H9 (cell line): ENCODE measurements at regions not wholly inside any gene's neighbourhood (a gene's known extent, or its start where the extent isn't known, plus 50 kb on each side); places are given as distances from the start of the nearest gene placed in this dataset.

Source experiments
- DNase-seq: peaks from one replicate; pipeline ENCODE4 v3.0.0-alpha.2; 2017
- H2AFZ ChIP-seq: one replicate; pipeline ENCODE4 v1.6.1; 2013; ENCODE audit warnings: mild to moderate bottlenecking, low read length, control low read depth, moderate library complexity
- H2AK5ac ChIP-seq: 2 replicates; pipeline ENCODE4 v1.6.1; 2013; ENCODE audit warnings: low read length, control low read depth, mixed read lengths; ENCODE audit not compliant: insufficient read length
- H2BK120ac ChIP-seq: one replicate; pipeline ENCODE4 v1.6.1; 2013; ENCODE audit warnings: low read depth, mild to moderate bottlenecking, low read length, control low read depth, inconsistent platforms; ENCODE audit not compliant: poor library complexity, severe bottlenecking
- H2BK12ac ChIP-seq: 2 replicates; pipeline ENCODE4 v1.6.1; 2013; ENCODE audit warnings: low read length, control low read depth, mixed read lengths, low read depth; ENCODE audit not compliant: insufficient read length
- H2BK15ac ChIP-seq: 2 replicates; pipeline ENCODE4 v1.6.1; 2013; ENCODE audit warnings: low read depth, low read length, control low read depth
- H2BK20ac ChIP-seq: one replicate; pipeline ENCODE4 v1.6.1; 2013; ENCODE audit warnings: low read depth, mild to moderate bottlenecking, low read length, control low read depth, inconsistent platforms; ENCODE audit not compliant: poor library complexity, severe bottlenecking
- H2BK5ac ChIP-seq: 2 replicates; pipeline ENCODE4 v1.6.1; 2013; ENCODE audit warnings: low read length, control low read depth, mixed read lengths; ENCODE audit not compliant: insufficient read length
- H3K14ac ChIP-seq: 2 replicates; pipeline ENCODE4 v1.6.1; 2013; ENCODE audit warnings: low read length, control low read depth; ENCODE audit not compliant: insufficient read depth
- H3K18ac ChIP-seq: 2 replicates; pipeline ENCODE4 v1.6.1; 2013; ENCODE audit warnings: low read depth, mild to moderate bottlenecking, mixed read lengths, low read length, control low read depth; ENCODE audit not compliant: insufficient read length
- H3K23ac ChIP-seq: 2 replicates; pipeline ENCODE4 v1.6.1; 2013; ENCODE audit warnings: low read length, control low read depth, mixed read lengths, low read depth; ENCODE audit not compliant: insufficient read length
- H3K23me2 ChIP-seq: 2 replicates; pipeline ENCODE4 v1.6.1; 2013; ENCODE audit warnings: low read depth, mild to moderate bottlenecking, mixed read lengths, low read length, control low read depth; ENCODE audit not compliant: insufficient read length, poor library complexity, severe bottlenecking
- H3K27ac ChIP-seq: 2 replicates; pipeline ENCODE4 v1.5.1; 2013; ENCODE audit warnings: low read length, control low read depth, mixed read lengths, low read depth; ENCODE audit not compliant: insufficient read length
- H3K27me3 ChIP-seq: 2 replicates; pipeline ENCODE4 v1.6.1; 2013; ENCODE audit warnings: low read length, control low read depth, inconsistent platforms; ENCODE audit not compliant: insufficient read depth
- H3K4ac ChIP-seq: 2 replicates; pipeline ENCODE4 v1.6.1; 2013; ENCODE audit warnings: low read depth, mild to moderate bottlenecking, control low read depth, inconsistent platforms, low read length, moderate library complexity
- H3K4me1 ChIP-seq: 2 replicates; pipeline ENCODE4 v1.6.1; 2013; ENCODE audit warnings: low read length, control low read depth, inconsistent platforms; ENCODE audit not compliant: insufficient read depth
- H3K4me2 ChIP-seq: 2 replicates; pipeline ENCODE4 v1.6.1; 2013; ENCODE audit warnings: low read length, control low read depth, mixed read lengths; ENCODE audit not compliant: insufficient read length, insufficient read depth
- H3K56ac ChIP-seq: 2 replicates; pipeline ENCODE4 v1.6.1; 2013; ENCODE audit warnings: low read depth, mild to moderate bottlenecking, mixed read lengths, low read length, control low read depth; ENCODE audit not compliant: insufficient read length
- H3K79me1 ChIP-seq: 2 replicates; pipeline ENCODE4 v1.6.1; 2013; ENCODE audit warnings: low read depth, mild to moderate bottlenecking, moderate library complexity, low read length, control low read depth, inconsistent platforms; ENCODE audit not compliant: insufficient read depth, poor library complexity, severe bottlenecking
- H3K79me2 ChIP-seq: 2 replicates; pipeline ENCODE4 v1.6.1; 2013; ENCODE audit warnings: low read length, control low read depth, inconsistent platforms; ENCODE audit not compliant: insufficient read depth
- H3K9ac ChIP-seq: 2 replicates; pipeline ENCODE4 v1.6.1; 2013; ENCODE audit warnings: low read length, control low read depth, mixed read lengths; ENCODE audit not compliant: insufficient read length; ENCODE audit errors: extremely low read depth
- H3K9me3 ChIP-seq: one replicate; pipeline ENCODE4 v1.6.1; 2013; ENCODE audit warnings: low read depth, low read length, inconsistent platforms; ENCODE audit not compliant: control insufficient read depth
- H3T11ph ChIP-seq: one replicate; pipeline ENCODE4 v1.6.1; 2013; ENCODE audit warnings: mild to moderate bottlenecking, low read length, control low read depth, inconsistent platforms
- H4K20me1 ChIP-seq: one replicate; pipeline ENCODE4 v1.6.1; 2013; ENCODE audit not compliant: control insufficient read depth, insufficient read length, insufficient read depth
- H4K5ac ChIP-seq: 2 replicates; pipeline ENCODE4 v1.6.1; 2013; ENCODE audit warnings: low read depth, mild to moderate bottlenecking, mixed read lengths, low read length, control low read depth; ENCODE audit not compliant: insufficient read length
- H4K8ac ChIP-seq: replicated peaks from 2 replicates; pipeline ENCODE4 v1.6.1; 2013; ENCODE audit warnings: low read length, control low read depth, mixed read lengths, low read depth; ENCODE audit not compliant: insufficient read length
- H4K91ac ChIP-seq: 2 replicates; pipeline ENCODE4 v1.6.1; 2013; ENCODE audit warnings: low read depth, mild to moderate bottlenecking, moderate library complexity, mixed read lengths, low read length, control low read depth; ENCODE audit not compliant: insufficient read length
- H3K27ac Mint-ChIP-seq, 3 experiments: 2 replicates in 2 of 3; 3 replicates in 1 of 3; pipeline ENCODE4 v1.8.0; 2020 to 2021; ENCODE audit warnings: mixed read lengths in 3 of 3, mild to moderate bottlenecking in 1 of 3, moderate library complexity in 1 of 3
- H3K27me3 Mint-ChIP-seq: 2 replicates; pipeline ENCODE4 v1.8.0; 2021; ENCODE audit warnings: low read depth, mild to moderate bottlenecking, moderate library complexity, mixed read lengths
- H3K36me3 Mint-ChIP-seq, 3 experiments: 2 replicates in 2 of 3; 3 replicates in 1 of 3; pipeline ENCODE4 v1.8.0; 2020 to 2021; ENCODE audit warnings: low read depth in 3 of 3, mixed read lengths in 3 of 3; ENCODE audit not compliant: insufficient read depth in 1 of 3
- H3K4me1 Mint-ChIP-seq, 2 experiments: 2 replicates each; pipeline ENCODE4 v1.8.0; 2020; ENCODE audit warnings: mixed read lengths in 2 of 2
- H3K4me3 Mint-ChIP-seq, 2 experiments: 2 replicates in 1 of 2; 3 replicates in 1 of 2; pipeline ENCODE4 v1.8.0; 2020 to 2021; ENCODE audit warnings: mild to moderate bottlenecking in 2 of 2, mixed read lengths in 2 of 2, moderate library complexity in 1 of 2
- H3K9me3 Mint-ChIP-seq, 2 experiments: 2 replicates in 1 of 2; 3 replicates in 1 of 2; pipeline ENCODE4 v1.8.0; 2020; ENCODE audit warnings: mild to moderate bottlenecking in 2 of 2, mixed read lengths in 2 of 2, moderate library complexity in 1 of 2
- WGBS: extraction: QIAGEN DNeasy Blood & Tissue Kit; methylation state at CpG from one replicate; pipeline ENCODE4 v1.1.7; 2013; ENCODE audit warnings: missing lambda C conversion rate, low lambda C conversion rate, mixed read lengths; ENCODE audit not compliant: insufficient read length; ENCODE audit errors: extremely low coverage; 5-methylcytosine and 5-hydroxymethylcytosine counted together
- TF ChIP-seq, protein P1 (sequence below): fragments of 200-600 bp; sonication (generic); conservative IDR thresholded peaks from 3 replicates; pipeline ENCODE4 v1.8.0; 2021; ENCODE audit warnings: antibody characterized with exemption, mild to moderate bottlenecking

DNA sequence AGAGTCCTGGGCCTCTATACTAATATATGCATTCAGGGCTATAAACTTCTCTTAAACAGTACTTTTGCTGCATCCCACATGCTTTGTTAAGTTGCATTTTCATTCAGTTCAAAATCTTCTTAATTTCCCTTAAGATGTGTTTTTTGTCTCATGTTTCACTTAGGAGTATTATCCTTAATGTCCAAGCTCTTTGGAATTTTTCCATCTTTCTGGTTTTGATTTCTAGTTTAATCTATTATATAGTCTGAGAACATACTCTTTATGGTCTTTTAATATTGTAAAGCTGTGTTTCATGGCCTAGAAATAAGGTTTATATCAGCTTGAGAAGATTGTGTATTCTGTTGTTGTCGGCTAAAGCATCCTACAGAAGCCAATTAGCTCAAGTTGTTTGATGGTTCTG is 1041.8 kb downstream of the PLA2G4A start:
- no peak overlapping the region for H4K91ac ChIP-seq
- H3K14ac ChIP-seq = no peak overlapping the region
- H3K18ac ChIP-seq = no peak overlapping the region
- Mint-ChIP-seq H3K9me3 (peaks cover 0 to 8% of the 10 kb centered on the region in 2 experiments; a peak in 2 of 5 replicates), H3K4me1 (no peaks in the 10 kb centered on the region), H3K27me3 (no peaks in the 10 kb centered on the region), H3K36me3 (no peaks in the 10 kb centered on the region; a peak in 1 of 7 replicates), H3K4me3 (no peak overlapping the region), H3K27ac (no peak overlapping the region)
- H4K8ac ChIP-seq = no peak overlapping the region
- no peaks in the 10 kb centered on the region for H3K79me1 ChIP-seq
- no peaks in the 10 kb centered on the region for H3K4me1 ChIP-seq
- TF ChIP-seq, protein P1, sequence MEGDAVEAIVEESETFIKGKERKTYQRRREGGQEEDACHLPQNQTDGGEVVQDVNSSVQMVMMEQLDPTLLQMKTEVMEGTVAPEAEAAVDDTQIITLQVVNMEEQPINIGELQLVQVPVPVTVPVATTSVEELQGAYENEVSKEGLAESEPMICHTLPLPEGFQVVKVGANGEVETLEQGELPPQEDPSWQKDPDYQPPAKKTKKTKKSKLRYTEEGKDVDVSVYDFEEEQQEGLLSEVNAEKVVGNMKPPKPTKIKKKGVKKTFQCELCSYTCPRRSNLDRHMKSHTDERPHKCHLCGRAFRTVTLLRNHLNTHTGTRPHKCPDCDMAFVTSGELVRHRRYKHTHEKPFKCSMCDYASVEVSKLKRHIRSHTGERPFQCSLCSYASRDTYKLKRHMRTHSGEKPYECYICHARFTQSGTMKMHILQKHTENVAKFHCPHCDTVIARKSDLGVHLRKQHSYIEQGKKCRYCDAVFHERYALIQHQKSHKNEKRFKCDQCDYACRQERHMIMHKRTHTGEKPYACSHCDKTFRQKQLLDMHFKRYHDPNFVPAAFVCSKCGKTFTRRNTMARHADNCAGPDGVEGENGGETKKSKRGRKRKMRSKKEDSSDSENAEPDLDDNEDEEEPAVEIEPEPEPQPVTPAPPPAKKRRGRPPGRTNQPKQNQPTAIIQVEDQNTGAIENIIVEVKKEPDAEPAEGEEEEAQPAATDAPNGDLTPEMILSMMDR = no peak
- no peak overlapping the region for H3K4me2 ChIP-seq
- no peak overlapping the region for H4K5ac ChIP-seq
- H3K23ac ChIP-seq = no peak overlapping the region
- H2BK20ac ChIP-seq = no peak overlapping the region
- no peak overlapping the region for H3K4ac ChIP-seq
- H3K79me2 ChIP-seq = no peaks in the 10 kb centered on the region
- no peak overlapping the region for H2BK120ac ChIP-seq
- H3K27me3 ChIP-seq = no peaks in the 10 kb centered on the region
- H3K56ac ChIP-seq = no peak overlapping the region
- no peak overlapping the region for H3K27ac ChIP-seq
- H3K23me2 ChIP-seq = no peaks in the 10 kb centered on the region
- DNase-seq = no peak
- no CpG with 5 or more reads among the region's 1 CpG for WGBS
- H3K9me3 ChIP-seq = no peaks in the 10 kb centered on the region
- H4K20me1 ChIP-seq = no peaks in the 10 kb centered on the region
- no peak overlapping the region for H3T11ph ChIP-seq
- no peak overlapping the region for H2BK5ac ChIP-seq
- no peak overlapping the region for H2AK5ac ChIP-seq
- H3K9ac ChIP-seq = no peak overlapping the region
- H2AFZ ChIP-seq = no peak overlapping the region
- no peak overlapping the region for H2BK12ac ChIP-seq
- no peak overlapping the region for H2BK15ac ChIP-seq
